Smooth muscle cell (in vitro differentiated cells): ENCODE measurements at regions not wholly inside any gene's neighbourhood (a gene's known extent, or its start where the extent isn't known, plus 50 kb on each side); places are given as distances from the start of the nearest gene placed in this dataset.
A peak's percentile ranks its signal among the peaks of the same experiment; 100 is the strongest.
"Not testable (repeated sequence)": the region's sequence is repeated elsewhere in the genome, so short reads cannot be mapped to it uniquely, and the experiment has no call there.

Experiments
- DNase-seq: peaks from one replicate; lab custom pipeline; 2025; ENCODE audit not compliant: unreplicated experiment; lab: John Stamatoyannopoulos, UW
- H2AFZ ChIP-seq: fragments of 200-600 bp; sonication (generic); 2 replicates; pipeline ENCODE4 v1.6.0; 2016; ENCODE audit warnings: antibody characterized with exemption, low read depth, mild to moderate bottlenecking
- H3F3A ChIP-seq: fragments of 200-600 bp; sonication (generic); 2 replicates; pipeline ENCODE4 v1.6.0; 2017; ENCODE audit warnings: antibody characterized with exemption, low read depth
- H3K27ac ChIP-seq: fragments of 200-600 bp; sonication (generic); 2 replicates; pipeline ENCODE4 v1.5.1; 2016; ENCODE audit warnings: low read depth, mild to moderate bottlenecking
- H3K27me3 ChIP-seq: fragments of 200-600 bp; sonication (generic); 2 replicates; pipeline ENCODE4 v1.6.1; 2016; ENCODE audit warnings: low read depth, mild to moderate bottlenecking
- H3K36me3 ChIP-seq: fragments of 200-600 bp; sonication (generic); 2 replicates; pipeline ENCODE4 v1.5.1; 2016; ENCODE audit warnings: low read depth
- H3K4me1 ChIP-seq: fragments of 200-600 bp; sonication (generic); 2 replicates; pipeline ENCODE4 v1.5.1; 2016; ENCODE audit warnings: low read depth
- H3K4me2 ChIP-seq: fragments of 200-600 bp; sonication (generic); 2 replicates; pipeline ENCODE4 v1.6.0; 2016; ENCODE audit warnings: mild to moderate bottlenecking
- H3K4me3 ChIP-seq: fragments of 200-600 bp; sonication (generic); 2 replicates; pipeline ENCODE4 v1.5.1; 2016; ENCODE audit warnings: mild to moderate bottlenecking
- H3K79me2 ChIP-seq: fragments of 200-600 bp; sonication (generic); 2 replicates; pipeline ENCODE4 v1.6.0; 2016; ENCODE audit warnings: low read depth, mild to moderate bottlenecking
- H3K9ac ChIP-seq: fragments of 200-600 bp; sonication (generic); 2 replicates; pipeline ENCODE4 v1.6.0; 2016; ENCODE audit warnings: low read depth
- H3K9me3 ChIP-seq: fragments of 200-600 bp; sonication (generic); replicated peaks from 2 replicates; pipeline ENCODE4 v1.5.1; 2016; ENCODE audit warnings: low read depth
- H4K20me1 ChIP-seq: fragments of 200-600 bp; sonication (generic); 2 replicates; pipeline ENCODE4 v1.6.0; 2016; ENCODE audit warnings: low read depth
- WGBS: methylation state at CpG from one replicate; pipeline ENCODE4 v1.1.7; 2016; ENCODE audit warnings: low lambda C conversion rate; 5-methylcytosine and 5-hydroxymethylcytosine counted together
- TF ChIP-seq, protein P1 (sequence below): fragments of 200-600 bp; sonication (generic); IDR thresholded peaks from 2 replicates; pipeline ENCODE4 v1.5.1; 2017; ENCODE audit warnings: borderline replicate concordance, mild to moderate bottlenecking, antibody characterized with exemption; ENCODE audit not compliant: insufficient read depth, poor library complexity, severe bottlenecking

DNA sequence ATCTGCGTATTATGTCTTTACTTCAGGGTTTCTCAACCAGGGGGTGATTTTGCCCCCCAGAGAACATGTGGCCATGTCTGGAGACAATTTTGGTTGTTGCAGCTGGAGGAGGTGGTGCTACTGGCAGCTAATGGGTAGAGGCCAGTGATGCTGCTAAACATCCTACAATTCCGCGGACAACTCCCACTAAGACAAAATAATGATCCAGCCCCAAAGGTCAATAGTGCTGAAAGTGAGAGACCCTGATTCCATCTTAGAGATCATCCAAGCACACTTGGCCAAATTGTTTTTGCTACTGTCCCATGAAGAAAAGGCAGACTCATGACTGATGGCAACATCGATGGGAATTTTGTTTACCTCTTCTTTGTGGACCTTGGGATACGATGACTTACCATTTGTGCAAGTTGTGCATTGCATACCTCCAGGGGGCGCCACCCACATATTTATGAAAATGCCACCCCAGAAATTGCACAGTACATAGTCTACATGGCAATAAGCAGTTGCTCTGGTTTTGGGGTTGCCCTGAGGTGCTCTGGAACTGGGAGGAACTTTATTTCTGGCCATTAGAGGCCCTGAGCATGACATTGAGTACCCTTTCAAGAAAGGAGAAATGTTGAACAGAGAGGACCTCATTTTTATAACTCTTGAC lies 144.3 kb downstream of the UNC93B1 start:
- H3K9me3 ChIP-seq, H3K4me1 ChIP-seq, H2AFZ ChIP-seq, H4K20me1 ChIP-seq, H3K27ac ChIP-seq, DNase-seq, H3K4me3 ChIP-seq, H3K36me3 ChIP-seq, H3K9ac ChIP-seq, H3K4me2 ChIP-seq, H3F3A ChIP-seq, H3K27me3 ChIP-seq, H3K79me2 ChIP-seq: not testable (repeated sequence)
- TF ChIP-seq, protein P1, sequence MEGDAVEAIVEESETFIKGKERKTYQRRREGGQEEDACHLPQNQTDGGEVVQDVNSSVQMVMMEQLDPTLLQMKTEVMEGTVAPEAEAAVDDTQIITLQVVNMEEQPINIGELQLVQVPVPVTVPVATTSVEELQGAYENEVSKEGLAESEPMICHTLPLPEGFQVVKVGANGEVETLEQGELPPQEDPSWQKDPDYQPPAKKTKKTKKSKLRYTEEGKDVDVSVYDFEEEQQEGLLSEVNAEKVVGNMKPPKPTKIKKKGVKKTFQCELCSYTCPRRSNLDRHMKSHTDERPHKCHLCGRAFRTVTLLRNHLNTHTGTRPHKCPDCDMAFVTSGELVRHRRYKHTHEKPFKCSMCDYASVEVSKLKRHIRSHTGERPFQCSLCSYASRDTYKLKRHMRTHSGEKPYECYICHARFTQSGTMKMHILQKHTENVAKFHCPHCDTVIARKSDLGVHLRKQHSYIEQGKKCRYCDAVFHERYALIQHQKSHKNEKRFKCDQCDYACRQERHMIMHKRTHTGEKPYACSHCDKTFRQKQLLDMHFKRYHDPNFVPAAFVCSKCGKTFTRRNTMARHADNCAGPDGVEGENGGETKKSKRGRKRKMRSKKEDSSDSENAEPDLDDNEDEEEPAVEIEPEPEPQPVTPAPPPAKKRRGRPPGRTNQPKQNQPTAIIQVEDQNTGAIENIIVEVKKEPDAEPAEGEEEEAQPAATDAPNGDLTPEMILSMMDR = peak; percentile 29
- 66% methylated on average over 5 of the region's 6 CpGs for WGBS

DNA sequence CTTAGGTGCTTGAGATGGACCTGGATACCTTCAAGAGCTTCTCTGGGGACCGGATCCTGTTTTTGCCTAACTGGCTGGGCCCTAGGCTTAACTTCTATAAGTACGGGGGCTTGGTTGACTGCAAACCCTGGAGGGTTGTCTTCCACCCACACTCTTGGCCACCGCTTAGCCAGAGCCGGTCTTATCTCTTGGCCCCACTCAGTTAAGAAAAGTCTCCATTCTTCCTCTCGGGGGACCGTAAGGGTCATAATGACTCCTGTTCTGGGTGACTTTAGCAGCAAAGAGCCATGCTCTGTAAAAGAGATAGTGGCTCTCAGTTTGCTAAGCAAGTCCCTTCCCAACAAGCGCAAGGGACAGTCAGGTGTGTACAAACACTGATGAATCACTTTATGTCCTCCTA lies 153.2 kb downstream of the UNC93B1 start:
- not testable (repeated sequence) for DNase-seq, H3K79me2 ChIP-seq, H3K9ac ChIP-seq, H3K36me3 ChIP-seq, H2AFZ ChIP-seq, H3K27me3 ChIP-seq, H3K9me3 ChIP-seq, H4K20me1 ChIP-seq, H3F3A ChIP-seq, H3K4me3 ChIP-seq
- WGBS = 28% methylated on average over 7 of the region's 7 CpGs
- Histone ChIP-seq H3K4me2 (peak overlapping the region; percentile 55), H3K27ac (peak overlapping the region; percentile 69), H3K4me1 (peaks cover 12% of the 10 kb centered on the region)

DNA sequence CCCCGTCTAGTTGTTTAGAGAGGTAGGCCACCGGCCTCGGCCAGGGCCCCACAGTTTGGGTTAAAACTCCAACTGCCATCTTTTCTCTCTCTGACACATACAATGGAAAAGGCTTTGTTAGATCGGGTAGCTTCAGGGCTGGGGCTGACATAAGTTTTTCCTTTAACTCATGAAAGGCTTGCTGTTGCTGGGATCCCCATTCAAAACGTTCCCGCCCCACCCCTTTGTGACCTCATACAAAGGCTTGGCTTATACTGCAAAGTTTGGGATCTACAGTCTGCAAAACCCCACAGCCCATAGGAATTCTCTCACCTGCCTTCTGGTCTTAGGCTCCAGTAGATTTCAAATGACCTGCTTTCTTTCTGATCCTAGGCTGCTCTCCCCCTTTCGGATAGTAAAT lies 154.1 kb downstream of the UNC93B1 start:
- not testable (repeated sequence) for H3K27ac ChIP-seq, DNase-seq, H2AFZ ChIP-seq, H3K36me3 ChIP-seq, H3K4me2 ChIP-seq, H3K4me3 ChIP-seq, H3K9ac ChIP-seq, H3K9me3 ChIP-seq, H3F3A ChIP-seq, H3K27me3 ChIP-seq, H3K79me2 ChIP-seq, H4K20me1 ChIP-seq
- WGBS = 75% methylated on average over 7 of the region's 7 CpGs
- peaks cover 12% of the 10 kb centered on the region for H3K4me1 ChIP-seq

DNA sequence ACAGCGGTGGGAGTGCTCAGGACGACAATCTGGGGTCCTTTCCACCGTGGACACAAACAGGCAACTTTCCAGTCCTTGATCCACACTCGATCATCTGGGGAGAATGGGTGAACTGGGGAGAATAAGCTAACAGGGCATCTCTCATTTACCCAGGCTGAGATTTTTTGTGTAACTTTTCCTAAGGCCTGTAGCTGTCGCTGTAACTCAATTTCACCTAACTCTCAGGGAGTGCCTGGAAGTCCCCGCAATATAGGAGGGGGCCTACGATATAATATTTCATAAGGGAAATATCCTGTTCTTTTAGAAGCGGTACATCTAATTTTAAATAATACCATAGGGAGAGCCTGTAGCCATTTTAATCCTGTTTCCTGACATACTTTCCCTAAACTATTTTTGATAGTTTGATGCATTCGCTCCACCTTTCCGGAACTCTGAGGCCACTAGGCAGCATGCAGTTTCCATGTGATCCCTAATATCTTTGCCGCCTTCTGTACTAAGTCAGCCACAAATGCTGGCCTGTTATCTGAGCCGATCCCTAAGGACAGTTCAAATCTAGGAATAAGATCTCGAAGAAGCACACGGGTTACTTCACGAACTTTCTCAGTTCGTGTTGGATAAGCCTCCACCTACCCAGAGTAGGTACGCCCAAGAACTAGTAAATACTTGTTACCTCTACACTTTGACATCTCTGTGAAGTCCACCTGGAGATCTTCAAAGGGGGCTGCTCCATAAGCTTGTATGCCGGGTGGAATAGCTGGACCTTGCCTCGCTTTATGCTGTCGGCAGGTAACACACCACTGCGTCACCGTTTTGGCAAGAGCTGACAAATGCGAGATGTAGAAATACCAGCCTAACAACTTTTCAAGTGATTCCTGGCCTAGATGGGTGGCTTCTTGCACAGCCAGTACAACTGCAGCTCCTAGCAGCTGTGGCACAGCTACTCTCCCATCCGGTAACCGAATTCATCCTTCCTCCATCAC lies 155.7 kb downstream of the UNC93B1 start:
- not testable (repeated sequence) for H3K79me2 ChIP-seq, DNase-seq, H3K9me3 ChIP-seq, H3K27me3 ChIP-seq, H2AFZ ChIP-seq, H3K4me2 ChIP-seq, H3F3A ChIP-seq, H3K36me3 ChIP-seq, H4K20me1 ChIP-seq, H3K4me3 ChIP-seq, H3K9ac ChIP-seq
- WGBS = 64% methylated on average over 25 of the region's 25 CpGs
- peaks cover 12% of the 10 kb centered on the region for H3K4me1 ChIP-seq
- TF ChIP-seq, protein P1 = peak; percentile 23
- peak overlapping the region; percentile 44 for H3K27ac ChIP-seq

DNA sequence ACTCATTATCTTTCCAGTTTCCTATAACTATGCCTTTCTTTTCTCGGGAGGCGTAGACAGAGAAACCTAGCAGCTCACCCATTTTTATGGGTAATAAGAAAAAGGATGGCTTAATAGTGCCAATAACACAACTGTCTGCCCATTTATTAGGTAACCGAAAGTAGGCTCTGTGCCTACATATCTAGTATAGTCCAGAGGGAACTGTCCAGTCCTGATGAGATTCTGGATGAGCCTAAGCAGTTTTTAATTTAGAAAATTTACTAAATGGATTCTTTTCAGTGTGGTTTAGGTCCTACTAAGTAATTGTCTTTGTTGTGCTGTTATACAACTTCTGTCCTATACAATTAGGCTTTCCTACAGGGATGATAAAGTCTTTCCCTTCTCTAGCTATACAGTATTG lies 157.6 kb downstream of the UNC93B1 start:
- peaks cover 12% of the 10 kb centered on the region for H3K4me1 ChIP-seq
- H3K79me2 ChIP-seq, H4K20me1 ChIP-seq, H3K9ac ChIP-seq, H3K9me3 ChIP-seq, H3K36me3 ChIP-seq, H3K27me3 ChIP-seq, H3F3A ChIP-seq, H3K4me3 ChIP-seq, H3K27ac ChIP-seq, H3K4me2 ChIP-seq, DNase-seq, H2AFZ ChIP-seq: not testable (repeated sequence)
- WGBS = 96% methylated on average over 3 of the region's 3 CpGs

DNA sequence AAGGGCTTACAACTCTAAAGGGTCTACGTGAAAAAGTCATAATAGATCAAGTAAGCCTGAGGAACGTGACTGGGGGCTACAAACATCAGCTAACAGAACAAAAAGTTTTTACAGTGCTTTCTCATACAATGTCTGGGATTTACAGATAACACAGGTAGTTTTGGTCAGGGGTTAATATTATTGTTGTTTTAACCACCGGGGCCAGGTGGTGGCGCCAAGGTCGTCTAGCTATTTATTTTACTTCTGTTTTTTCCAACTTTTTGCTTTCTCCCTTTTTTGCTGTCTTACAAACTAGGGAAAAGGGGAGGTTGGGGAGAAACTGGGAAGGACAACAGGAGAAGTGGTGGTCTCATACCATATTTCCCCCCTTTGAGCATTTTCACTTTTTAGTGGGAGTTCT lies 158.6 kb downstream of the UNC93B1 start:
- not testable (repeated sequence) for H3K4me1 ChIP-seq, H3K27me3 ChIP-seq, H2AFZ ChIP-seq, H3K36me3 ChIP-seq, H3K4me3 ChIP-seq, H3K79me2 ChIP-seq, DNase-seq, H3K9ac ChIP-seq, H4K20me1 ChIP-seq, H3K27ac ChIP-seq, H3K9me3 ChIP-seq, H3F3A ChIP-seq
- peak overlapping the region; percentile 58 for H3K4me2 ChIP-seq
- WGBS = 2% methylated on average over 2 of the region's 5 CpGs
